ENCODE measurements at regions not wholly inside any gene's neighbourhood (a gene's known extent, or its start where the extent isn't known, plus 50 kb on each side); places are given as distances from the start of the nearest gene placed in this dataset.

GRCh38 chr5:54707841-54708240, 190.3 kb downstream of the SNX18 start:
- H3K9me3 ChIP-seq (ENCODE audit: low read length) = no peaks in the 10 kb centered on the region

GRCh38 chr5:54705994-54706653, 188.6 kb downstream of the SNX18 start:
- no peaks in the 10 kb centered on the region for H3K36me3 ChIP-seq (ENCODE audit: insufficient read depth, low read length)
- peaks cover 16% of the 10 kb centered on the region for H3K4me1 ChIP-seq (ENCODE audit: insufficient read depth, low read length)
- no peaks in the 10 kb centered on the region for H3K9me3 ChIP-seq (ENCODE audit: low read length)
- H3K27me3 ChIP-seq (ENCODE audit: insufficient read depth, low read length) = no peaks in the 10 kb centered on the region
- H2AFZ ChIP-seq (ENCODE audit: low read depth, low read length) = no peak overlapping the region
- no peak overlapping the region for H3K4me3 ChIP-seq (ENCODE audit: low read length)

More at GRCh38 chr5:54707841-54708240, 190.3 kb downstream of the SNX18 start:
- Histone ChIP-seq H2AFZ (ENCODE audit: low read depth, low read length) (no peak overlapping the region), H3K4me1 (ENCODE audit: insufficient read depth, low read length) (peaks cover 12% of the 10 kb centered on the region), H3K4me3 (ENCODE audit: low read length) (no peak overlapping the region), H3K36me3 (ENCODE audit: insufficient read depth, low read length) (no peaks in the 10 kb centered on the region), H3K27me3 (ENCODE audit: insufficient read depth, low read length) (no peaks in the 10 kb centered on the region)

GRCh38 chr5:54704825-54705224, 187.3 kb downstream of the SNX18 start:
- Histone ChIP-seq H3K27me3 (ENCODE audit: insufficient read depth, low read length) (no peaks in the 10 kb centered on the region), H3K4me3 (ENCODE audit: low read length) (no peak overlapping the region), H3K36me3 (ENCODE audit: insufficient read depth, low read length) (no peaks in the 10 kb centered on the region), H3K4me1 (ENCODE audit: insufficient read depth, low read length) (peaks cover 16% of the 10 kb centered on the region), H3K9me3 (ENCODE audit: low read length) (no peaks in the 10 kb centered on the region), H2AFZ (ENCODE audit: low read depth, low read length) (no peak overlapping the region)

- Histone ChIP-seq H3K4me3 (ENCODE audit: low read length) (no peak overlapping the region), H3K4me1 (ENCODE audit: insufficient read depth, low read length) (peaks cover 16% of the 10 kb centered on the region), H3K9me3 (ENCODE audit: low read length) (no peaks in the 10 kb centered on the region), H3K36me3 (ENCODE audit: insufficient read depth, low read length) (no peaks in the 10 kb centered on the region), H2AFZ (ENCODE audit: low read depth, low read length) (no peak overlapping the region), H3K27me3 (ENCODE audit: insufficient read depth, low read length) (no peaks in the 10 kb centered on the region)
Observed at GRCh38 chr5:54704333-54704732, 186.8 kb downstream of the SNX18 start.

GRCh38 chr5:54703565-54704255, 186.2 kb downstream of the SNX18 start:
- peak overlapping the region; percentile 60 for H2AFZ ChIP-seq (ENCODE audit: low read depth, low read length)
- H3K9me3 ChIP-seq (ENCODE audit: low read length) = no peaks in the 10 kb centered on the region
- peak overlapping the region; percentile 37 for H3K4me3 ChIP-seq (ENCODE audit: low read length)
- H3K4me1 ChIP-seq (ENCODE audit: insufficient read depth, low read length) = peaks cover 16% of the 10 kb centered on the region
- no peaks in the 10 kb centered on the region for H3K36me3 ChIP-seq (ENCODE audit: insufficient read depth, low read length)
- H3K27me3 ChIP-seq (ENCODE audit: insufficient read depth, low read length) = no peaks in the 10 kb centered on the region

- H3K4me3 ChIP-seq (ENCODE audit: low read length) = peak overlapping the region; percentile 37
Observed at GRCh38 chr5:54703133-54703532, 185.6 kb downstream of the SNX18 start.

GRCh38 chr5:54702470-54702869, 184.9 kb downstream of the SNX18 start:
- Histone ChIP-seq H3K4me1 (ENCODE audit: insufficient read depth, low read length) (peaks cover 16% of the 10 kb centered on the region), H2AFZ (ENCODE audit: low read depth, low read length) (no peak overlapping the region), H3K9me3 (ENCODE audit: low read length) (no peaks in the 10 kb centered on the region), H3K27me3 (ENCODE audit: insufficient read depth, low read length) (no peaks in the 10 kb centered on the region), H3K36me3 (ENCODE audit: insufficient read depth, low read length) (no peaks in the 10 kb centered on the region), H3K4me3 (ENCODE audit: low read length) (no peak overlapping the region)

More at GRCh38 chr5:54703133-54703532, 185.6 kb downstream of the SNX18 start:
- H3K27me3 ChIP-seq (ENCODE audit: insufficient read depth, low read length) = no peaks in the 10 kb centered on the region
- no peaks in the 10 kb centered on the region for H3K9me3 ChIP-seq (ENCODE audit: low read length)
- H2AFZ ChIP-seq (ENCODE audit: low read depth, low read length) = peak overlapping the region; percentile 60
- no peaks in the 10 kb centered on the region for H3K36me3 ChIP-seq (ENCODE audit: insufficient read depth, low read length)
- peaks cover 16% of the 10 kb centered on the region for H3K4me1 ChIP-seq (ENCODE audit: insufficient read depth, low read length)

- H3K36me3 ChIP-seq (ENCODE audit: insufficient read depth, low read length) = no peaks in the 10 kb centered on the region
- H2AFZ ChIP-seq (ENCODE audit: low read depth, low read length) = no peak overlapping the region
- no peaks in the 10 kb centered on the region for H3K27me3 ChIP-seq (ENCODE audit: insufficient read depth, low read length)
- no peaks in the 10 kb centered on the region for H3K9me3 ChIP-seq (ENCODE audit: low read length)
- no peak overlapping the region for H3K4me3 ChIP-seq (ENCODE audit: low read length)
- peaks cover 16% of the 10 kb centered on the region for H3K4me1 ChIP-seq (ENCODE audit: insufficient read depth, low read length)
Observed at GRCh38 chr5:54700986-54701578, 183.5 kb downstream of the SNX18 start.

- Histone ChIP-seq H3K9me3 (ENCODE audit: low read length) (no peaks in the 10 kb centered on the region), H3K4me3 (ENCODE audit: low read length) (no peak overlapping the region), H3K36me3 (ENCODE audit: insufficient read depth, low read length) (no peaks in the 10 kb centered on the region), H2AFZ (ENCODE audit: low read depth, low read length) (no peak overlapping the region), H3K27me3 (ENCODE audit: insufficient read depth, low read length) (no peaks in the 10 kb centered on the region), H3K4me1 (ENCODE audit: insufficient read depth, low read length) (peaks cover 6% of the 10 kb centered on the region)
Observed at GRCh38 chr5:54696931-54697330, 179.4 kb downstream of the SNX18 start.

- Histone ChIP-seq H3K9me3 (ENCODE audit: low read length) (no peaks in the 10 kb centered on the region), H3K36me3 (ENCODE audit: insufficient read depth, low read length) (no peaks in the 10 kb centered on the region), H2AFZ (ENCODE audit: low read depth, low read length) (no peak overlapping the region), H3K27me3 (ENCODE audit: insufficient read depth, low read length) (no peaks in the 10 kb centered on the region), H3K4me3 (ENCODE audit: low read length) (no peak overlapping the region), H3K4me1 (ENCODE audit: insufficient read depth, low read length) (peaks cover 6% of the 10 kb centered on the region)
Observed at GRCh38 chr5:54696346-54696745, 178.8 kb downstream of the SNX18 start.

GRCh38 chr5:54695198-54695966, 177.8 kb downstream of the SNX18 start:
- Histone ChIP-seq H3K36me3 (ENCODE audit: insufficient read depth, low read length) (no peaks in the 10 kb centered on the region), H3K9me3 (ENCODE audit: low read length) (no peaks in the 10 kb centered on the region), H3K4me3 (ENCODE audit: low read length) (no peak overlapping the region), H2AFZ (ENCODE audit: low read depth, low read length) (no peak overlapping the region), H3K4me1 (ENCODE audit: insufficient read depth, low read length) (peaks cover 6% of the 10 kb centered on the region), H3K27me3 (ENCODE audit: insufficient read depth, low read length) (no peaks in the 10 kb centered on the region)

GRCh38 chr5:54693936-54694657, 176.5 kb downstream of the SNX18 start:
- peaks cover 6% of the 10 kb centered on the region for H3K4me1 ChIP-seq (ENCODE audit: insufficient read depth, low read length)
- H3K9me3 ChIP-seq (ENCODE audit: low read length) = no peaks in the 10 kb centered on the region
- no peaks in the 10 kb centered on the region for H3K27me3 ChIP-seq (ENCODE audit: insufficient read depth, low read length)
- no peaks in the 10 kb centered on the region for H3K36me3 ChIP-seq (ENCODE audit: insufficient read depth, low read length)
- H3K4me3 ChIP-seq (ENCODE audit: low read length) = no peak overlapping the region
- no peak overlapping the region for H2AFZ ChIP-seq (ENCODE audit: low read depth, low read length)
